ENCODE measurements at regions not wholly inside any gene's neighbourhood (a gene's known extent, or its start where the extent isn't known, plus 50 kb on each side); places are given as distances from the start of the nearest gene placed in this dataset.

DNA sequence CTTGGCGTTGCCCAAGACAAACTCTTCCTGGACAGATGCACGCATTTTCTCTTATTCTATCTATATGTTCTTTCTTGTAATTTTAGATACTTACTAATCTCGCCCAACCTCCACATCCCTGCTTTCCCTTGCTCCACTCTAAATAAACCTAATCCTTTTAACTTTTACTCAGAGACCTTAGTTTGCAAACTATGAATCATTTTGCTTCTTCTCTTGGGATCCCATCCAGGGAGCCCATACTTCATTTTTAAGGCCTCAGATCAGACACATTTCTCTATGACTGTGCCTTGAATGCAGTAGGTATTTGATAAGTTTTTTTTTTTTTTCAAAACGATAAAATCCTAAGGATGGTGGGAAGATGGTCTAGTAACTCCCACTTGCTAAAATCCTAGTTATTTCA is 353.8 kb upstream of the HAND2 start:
- intact Hi-C loops (cut with DNase I): no loop called here
- no peak for DNase-seq (ENCODE audit: low spot score)

DNA sequence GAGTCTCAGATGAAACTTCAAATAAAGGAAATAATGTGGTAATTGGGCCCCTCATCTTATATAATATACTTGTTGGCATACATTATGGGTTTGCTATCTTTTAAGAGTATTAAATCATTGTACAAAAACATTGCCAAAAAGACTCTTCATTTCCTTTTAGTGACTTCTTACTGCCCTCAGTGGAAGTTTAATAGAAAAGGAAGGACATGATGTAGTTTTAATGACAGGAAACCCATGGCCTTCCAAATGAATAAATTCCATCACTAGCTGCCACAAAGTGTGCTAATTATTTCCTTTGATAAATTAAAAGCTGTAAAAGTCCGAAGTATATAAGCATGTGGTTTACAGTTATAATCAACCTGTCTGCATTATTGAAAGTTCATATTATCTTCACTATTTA is 350.9 kb upstream of the HAND2 start:
- intact Hi-C loops (cut with DNase I): no loop called here
- DNase-seq (ENCODE audit: low spot score): no peak

- intact Hi-C loops (cut with DNase I): no loop called here
- no peak for DNase-seq (ENCODE audit: low spot score)
Measured at GRCh38 chr4:173879509-173879908, 349.5 kb upstream of the HAND2 start.

GRCh38 chr4:173878701-173879100 is 348.7 kb upstream of the HAND2 start:
- DNase-seq (ENCODE audit: low spot score): no peak
- intact Hi-C loops (cut with DNase I): no loop called here

GRCh38 chr4:173871643-173872042 is 341.6 kb upstream of the HAND2 start:
- DNase-seq (ENCODE audit: low spot score): no peak
- intact Hi-C loops (cut with DNase I): no loop called here

DNA sequence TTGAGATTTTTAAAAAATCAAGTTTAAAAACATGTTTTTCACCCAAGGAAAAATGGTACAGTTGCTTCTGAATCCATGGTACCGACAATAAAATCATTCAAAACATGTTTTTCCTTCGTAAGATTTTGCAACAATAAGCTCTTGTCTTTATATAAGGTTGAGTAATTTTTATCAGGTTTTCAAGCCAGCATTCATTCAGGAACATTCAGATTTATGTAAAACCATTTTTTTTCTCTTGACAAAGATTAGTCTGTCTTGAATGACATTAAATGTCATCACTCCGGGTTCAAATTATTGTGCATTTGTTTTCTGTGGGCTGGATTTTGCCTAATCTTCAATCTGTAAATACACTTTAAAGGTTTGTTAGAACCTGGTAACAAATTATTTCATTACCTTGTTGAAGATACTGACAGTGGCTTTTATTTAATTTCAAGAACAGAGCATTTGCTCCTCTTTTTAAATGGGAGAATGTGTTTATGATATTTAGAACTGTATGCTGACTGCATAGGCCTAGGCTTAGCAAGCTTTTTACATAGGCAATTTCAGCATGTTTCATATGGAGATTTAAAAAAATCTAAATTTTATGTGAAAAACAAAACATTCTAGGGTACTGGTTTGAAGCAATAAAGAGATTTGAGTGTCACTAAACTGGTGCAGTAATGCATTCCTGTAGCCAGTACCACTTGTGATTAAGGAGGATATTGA is 336.4 kb upstream of the HAND2 start:
- DNase-seq (ENCODE audit: low spot score): no peak
- intact Hi-C loops (cut with DNase I): no loop called here

GRCh38 chr4:173862754-173863153 is 332.7 kb upstream of the HAND2 start:
- intact Hi-C loops (cut with DNase I): no loop called here
- DNase-seq (ENCODE audit: low spot score): no peak

DNA sequence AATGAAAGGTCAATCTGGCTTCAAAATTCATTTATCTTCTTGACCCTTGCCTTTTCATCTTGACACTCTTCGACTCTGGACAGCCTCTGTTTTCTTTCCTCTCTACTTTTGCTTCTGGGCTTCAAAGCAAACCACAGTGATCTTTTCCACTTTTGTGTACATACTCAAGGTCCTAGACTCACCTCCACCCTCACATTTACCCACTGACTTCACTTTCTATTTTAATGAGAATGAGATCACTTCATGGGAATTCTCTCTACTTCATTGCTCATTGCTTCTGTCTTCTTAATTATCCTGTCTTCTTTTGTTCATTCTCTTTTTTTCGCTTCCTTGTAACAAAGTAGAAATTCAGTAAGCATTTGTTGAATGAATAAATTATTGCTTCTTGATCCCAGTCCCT is 330.1 kb upstream of the HAND2 start:
- intact Hi-C loops (cut with DNase I): no loop called here
- DNase-seq (ENCODE audit: low spot score): no peak

DNA sequence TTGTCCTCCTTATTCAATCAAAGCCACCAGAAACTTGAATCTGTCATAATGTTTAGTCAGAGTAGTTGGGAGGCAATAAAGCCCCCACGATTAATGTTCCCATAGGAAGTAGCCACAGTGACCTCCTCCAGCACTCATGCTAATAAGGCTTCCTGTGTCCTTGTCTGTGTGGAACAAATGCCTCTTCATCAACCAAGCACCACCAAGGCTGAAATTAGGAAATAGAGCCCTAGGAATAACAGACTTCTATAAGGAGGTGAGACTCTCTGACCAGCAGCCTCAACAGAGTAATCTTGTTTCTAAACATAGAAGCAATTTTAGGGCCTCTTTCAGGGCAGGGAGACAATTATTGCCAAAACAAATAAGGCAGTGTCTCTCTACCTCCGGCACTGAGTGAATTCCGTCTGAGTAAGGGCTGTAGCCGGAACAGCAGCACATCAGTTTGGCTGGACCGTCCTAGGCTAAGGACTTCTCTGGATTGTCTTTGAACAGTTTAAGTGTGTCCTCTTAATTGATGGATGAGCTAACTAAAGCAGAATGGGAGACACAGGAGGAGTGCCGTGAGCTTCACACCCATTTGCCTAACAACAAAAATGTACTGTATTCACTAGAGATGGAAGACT is 329.2 kb upstream of the HAND2 start:
- intact Hi-C loops (cut with DNase I): no loop called here
- no peak for DNase-seq (ENCODE audit: low spot score)

DNA sequence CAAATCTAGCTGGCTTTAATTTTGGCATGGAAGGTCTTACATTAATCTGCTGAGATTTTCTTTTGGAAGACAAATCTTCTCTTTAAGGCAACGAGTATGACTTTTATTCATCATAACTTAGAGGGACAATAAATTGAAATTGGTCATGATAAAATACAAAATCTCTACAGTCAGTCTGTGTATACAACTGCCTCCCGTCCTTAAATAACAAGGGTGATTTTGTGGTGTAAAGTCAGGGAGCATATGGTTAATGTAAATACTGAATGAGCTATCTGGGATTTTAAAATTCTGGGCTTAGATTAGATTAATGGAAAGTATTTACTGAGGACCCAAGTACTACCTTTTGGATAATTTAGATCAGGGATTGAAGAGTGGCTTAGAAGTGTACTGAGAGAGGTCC is 328.4 kb upstream of the HAND2 start:
- intact Hi-C loops (cut with DNase I): no loop called here
- no peak for DNase-seq (ENCODE audit: low spot score)

- intact Hi-C loops (cut with DNase I): no loop called here
- no peak for DNase-seq (ENCODE audit: low spot score)
Measured at GRCh38 chr4:173857828-173858227, 327.8 kb upstream of the HAND2 start.

- intact Hi-C loops (cut with DNase I): no loop called here
Measured at GRCh38 chr4:173855015-173855414, 325.0 kb upstream of the HAND2 start.

GRCh38 chr4:173852775-173853174 is 322.7 kb upstream of the HAND2 start:
- DNase-seq (ENCODE audit: low spot score): no peak
- intact Hi-C loops (cut with DNase I): no loop called here

More at GRCh38 chr4:173855015-173855414, 325.0 kb upstream of the HAND2 start:
- no peak for DNase-seq (ENCODE audit: low spot score)

DNA sequence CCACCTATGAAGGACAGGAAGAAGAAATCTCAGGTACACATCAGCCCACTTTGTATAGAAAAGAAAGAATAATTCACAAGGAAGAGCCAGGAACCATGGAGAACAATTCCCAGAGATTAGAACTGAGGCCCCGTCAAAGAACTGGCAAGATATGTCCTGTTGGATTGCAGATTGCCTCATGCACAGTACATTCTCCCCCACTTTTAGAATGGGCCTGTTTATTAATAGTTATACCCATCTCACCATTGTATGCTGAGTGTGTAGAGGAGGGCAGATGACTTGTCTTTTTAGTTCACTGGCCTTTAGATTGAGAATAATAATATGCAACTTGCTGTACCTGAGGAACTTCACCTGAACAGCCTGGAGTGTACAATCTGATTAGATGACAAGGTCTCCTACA is 315.6 kb upstream of the HAND2 start:
- intact Hi-C loops (cut with DNase I): no loop called here
- DNase-seq (ENCODE audit: low spot score): no peak

DNA sequence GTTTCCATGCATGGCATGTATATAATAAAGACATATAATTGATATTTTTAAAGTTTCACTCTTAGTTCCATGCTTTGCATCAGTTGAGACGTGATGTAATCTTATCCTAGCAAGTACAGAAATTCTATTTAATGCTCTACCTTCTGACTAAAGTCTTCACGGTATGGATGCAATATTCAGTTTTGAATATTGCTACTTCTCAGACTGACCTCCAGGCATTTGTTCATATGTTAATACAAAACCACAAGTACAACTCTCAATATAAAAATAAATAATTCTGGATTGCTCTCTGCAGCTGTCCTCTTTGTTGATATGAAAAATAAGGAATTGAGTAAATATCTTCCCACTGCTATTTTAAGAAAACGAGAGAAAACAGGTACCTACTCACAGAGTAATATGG is 309.8 kb upstream of the HAND2 start:
- intact Hi-C loops (cut with DNase I): loop anchor here (10.0 kb wide), 1 partner anchor 335 kb away; no protein-coding TSS in a partner anchor
- DNase-seq (ENCODE audit: low spot score): no peak

GRCh38 chr4:173837517-173837916 is 307.5 kb upstream of the HAND2 start:
- intact Hi-C loops (cut with DNase I): loop anchor here (10.0 kb wide), 1 partner anchor 333 kb away; no protein-coding TSS in a partner anchor
- DNase-seq (ENCODE audit: low spot score): no peak

DNA sequence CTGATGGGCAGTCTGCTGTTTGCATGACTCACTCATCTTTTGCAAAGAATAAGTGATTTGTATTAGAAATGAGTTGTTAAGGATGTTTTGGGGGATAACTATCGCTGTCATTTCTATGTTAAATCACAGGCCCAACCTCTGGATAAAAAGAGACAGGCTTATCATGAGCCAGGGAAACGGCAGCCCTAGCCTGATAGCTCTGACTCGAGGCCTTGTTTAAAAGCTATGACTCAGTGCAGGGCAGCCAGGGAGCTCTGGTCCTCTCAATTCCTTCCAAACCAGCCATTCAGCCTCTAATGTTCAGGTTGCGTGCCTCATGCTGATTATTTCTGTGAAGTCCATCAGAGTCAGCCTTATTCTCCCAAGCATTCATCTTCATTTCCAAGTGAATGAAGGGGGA is 305.9 kb upstream of the HAND2 start:
- intact Hi-C loops (cut with DNase I): loop anchor here (10.0 kb wide), 1 partner anchor 331 kb away; no protein-coding TSS in a partner anchor
- no peak for DNase-seq (ENCODE audit: low spot score)

- intact Hi-C loops (cut with DNase I): loop anchor here (10.0 kb wide), 1 partner anchor 329 kb away; no protein-coding TSS in a partner anchor
- no peak for DNase-seq (ENCODE audit: low spot score)
Measured at GRCh38 chr4:173834151-173834550, 304.1 kb upstream of the HAND2 start.

- intact Hi-C loops (cut with DNase I): no loop called here
- DNase-seq (ENCODE audit: low spot score): no peak
Measured at GRCh38 chr4:173829565-173829964, 299.5 kb upstream of the HAND2 start.

DNA sequence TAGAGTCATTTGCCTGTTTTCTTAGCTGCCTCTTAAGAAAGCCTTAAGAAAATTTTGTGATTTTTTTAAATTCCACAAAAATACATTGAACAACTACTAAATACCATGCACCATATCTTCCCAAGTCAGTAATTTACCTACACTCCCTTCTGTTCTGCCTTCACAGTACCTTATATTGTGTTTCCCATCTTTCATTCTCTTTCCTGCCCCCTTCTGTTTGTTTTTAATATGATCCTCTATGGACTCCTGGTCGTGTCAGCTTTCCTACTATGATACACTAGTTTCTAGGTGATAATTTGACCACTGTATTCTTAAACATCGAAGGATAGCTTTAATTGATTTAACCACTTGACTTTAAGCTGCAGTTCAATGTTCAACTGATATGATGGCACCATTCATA is 297.7 kb upstream of the HAND2 start:
- no peak for DNase-seq (ENCODE audit: low spot score)
- intact Hi-C loops (cut with DNase I): no loop called here

DNA sequence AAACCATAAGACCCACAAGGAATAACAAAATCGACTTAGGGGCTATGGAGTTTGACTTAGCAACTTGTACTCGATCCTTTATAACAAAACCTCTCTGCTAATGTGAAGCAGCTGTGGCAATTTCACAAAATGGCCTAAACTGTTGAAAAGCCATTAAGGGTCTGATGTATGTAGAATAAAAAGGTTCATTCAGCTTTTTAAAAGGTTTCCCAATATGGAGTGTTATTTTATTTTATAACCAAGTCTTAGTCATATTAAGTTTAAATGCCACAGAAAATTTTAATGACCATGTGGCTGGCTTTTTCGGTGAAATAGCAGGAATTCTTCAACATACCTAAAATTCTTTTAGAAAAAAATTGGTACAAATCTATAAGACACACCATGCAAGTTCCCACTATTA is 291.8 kb upstream of the HAND2 start:
- no peak for DNase-seq (ENCODE audit: low spot score)
- intact Hi-C loops (cut with DNase I): no loop called here

Data from cardiac septum (tissue), 1 donor.